ENCODE measurements at regions not wholly inside any gene's neighbourhood (a gene's known extent, or its start where the extent isn't known, plus 50 kb on each side); places are given as distances from the start of the nearest gene placed in this dataset.

- TF ChIP-seq ZHX2 (IDR thresholded peaks at IDR 0.05; ENCODE audit: low read depth) = no peak
- TF ChIP-seq ZHX2 (CRISPR knock-in tag; IDR thresholded peaks at IDR 0.05; ENCODE audit: borderline replicate concordance) = no peak
- TF ChIP-seq PBX2 (CRISPR knock-in tag; IDR thresholded peaks at IDR 0.05) = no peak
- no peak for TF ChIP-seq FOXA1 (IDR thresholded peaks at IDR 0.05)
- TF ChIP-seq FOXA1 (CRISPR knock-in tag; IDR thresholded peaks at IDR 0.05) = peak; percentile 71
- TF ChIP-seq SP1 (IDR thresholded peaks at IDR 0.05) = no peak
- TF ChIP-seq SP1 (CRISPR knock-in tag; IDR thresholded peaks at IDR 0.05) = no peak
- TF ChIP-seq USF2 (IDR thresholded peaks at IDR 0.05; ENCODE audit: low read depth, low read length) = no peak
- TF ChIP-seq USF2 (CRISPR knock-in tag; IDR thresholded peaks at IDR 0.05; ENCODE audit: borderline replicate concordance) = no peak
- TF ChIP-seq MAX (IDR thresholded peaks at IDR 0.05) = no peak
- TF ChIP-seq MXI1 (IDR thresholded peaks at IDR 0.05; ENCODE audit: borderline replicate concordance, low read depth, low read length) = no peak
- TF ChIP-seq PRDM10 (CRISPR knock-in tag; IDR thresholded peaks at IDR 0.05; ENCODE audit: low read depth) = no peak
These were observed 96.7 kb downstream of the PMAIP1 start for GRCh38 chr18:59996370-59996966.
